NCI-H1105 (cell line): ENCODE measurements at regions not wholly inside any gene's neighbourhood (a gene's known extent, or its start where the extent isn't known, plus 50 kb on each side); places are given as distances from the start of the nearest gene placed in this dataset.
"Not testable (repeated sequence)": the region's sequence is repeated elsewhere in the genome, so short reads cannot be mapped to it uniquely, and the experiment has no call there.

Experiments used
- DNase-seq: peaks from one replicate; lab custom pipeline; 2025; lab: John Stamatoyannopoulos, UW

- no peak for DNase-seq
These were observed 93.4 kb downstream of the BLID start for GRCh38 chr11:122022646-122023045.

GRCh38 chr11:122020902-122021301 lies 95.1 kb downstream of the BLID start:
- peak; percentile 11 for DNase-seq

- no peak for DNase-seq
These were observed 95.9 kb downstream of the BLID start for GRCh38 chr11:122019908-122020694.

GRCh38 chr11:122007601-122008071 lies 108.4 kb downstream of the BLID start:
- no peak for DNase-seq

- no peak for DNase-seq
These were observed 111.6 kb downstream of the BLID start for GRCh38 chr11:122004446-122004845.

- no peak for DNase-seq
These were observed 113.1 kb downstream of the BLID start for GRCh38 chr11:122002926-122003325.

- DNase-seq = no peak
These were observed 114.0 kb downstream of the BLID start for GRCh38 chr11:122002047-122002446.

- DNase-seq = no peak
These were observed 116.4 kb downstream of the BLID start for GRCh38 chr11:121999651-122000050.

GRCh38 chr11:121996574-121996973 lies 119.4 kb downstream of the BLID start:
- DNase-seq = no peak

GRCh38 chr11:121983901-121984300 lies 132.1 kb downstream of the BLID start:
- DNase-seq = no peak

GRCh38 chr11:121977914-121978313 lies 138.1 kb downstream of the BLID start:
- not testable (repeated sequence) for DNase-seq

GRCh38 chr11:121968638-121969037 lies 147.4 kb downstream of the BLID start:
- DNase-seq = no peak

- no peak for DNase-seq
These were observed 148.8 kb downstream of the BLID start for GRCh38 chr11:121967131-121967704.

- DNase-seq = no peak
These were observed 150.7 kb downstream of the BLID start for GRCh38 chr11:121965330-121965729.

GRCh38 chr11:121964591-121964990 lies 151.4 kb downstream of the BLID start:
- DNase-seq = no peak

- DNase-seq = not testable (repeated sequence)
These were observed 152.2 kb downstream of the BLID start for GRCh38 chr11:121963846-121964245.

- no peak for DNase-seq
These were observed 154.7 kb downstream of the BLID start for GRCh38 chr11:121961321-121961801.

- no peak for DNase-seq
These were observed 157.1 kb downstream of the BLID start for GRCh38 chr11:121958971-121959325.

GRCh38 chr11:121958323-121958970 lies 157.6 kb downstream of the BLID start:
- no peak for DNase-seq

- no peak for DNase-seq
These were observed 162.9 kb downstream of the BLID start for GRCh38 chr11:121953122-121953521.

GRCh38 chr11:121950160-121950559 lies 165.9 kb downstream of the BLID start:
- DNase-seq = no peak

GRCh38 chr11:121946514-121946913 lies 169.5 kb downstream of the BLID start:
- no peak for DNase-seq
